ENCODE measurements at regions not wholly inside any gene's neighbourhood (a gene's known extent, or its start where the extent isn't known, plus 50 kb on each side); places are given as distances from the start of the nearest gene placed in this dataset.

DNA sequence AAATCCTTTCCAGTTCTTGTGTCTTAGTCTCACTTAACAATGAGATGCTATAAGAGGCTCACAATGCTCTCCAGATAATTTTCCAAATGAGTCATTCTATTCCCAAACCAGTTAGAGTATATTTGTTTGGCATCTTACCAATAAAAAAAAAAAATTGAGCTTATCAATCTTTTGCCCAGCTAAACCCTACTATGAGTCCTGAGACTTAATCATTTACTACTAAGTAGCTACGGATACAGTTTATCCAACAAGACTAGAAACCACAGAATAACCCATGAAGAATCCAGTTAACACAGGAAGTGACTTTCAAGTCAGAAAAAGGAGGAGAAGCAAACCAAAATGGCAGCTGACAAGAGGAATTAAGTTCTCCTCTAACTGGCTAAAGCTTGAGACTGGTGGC, 330.3 kb upstream of the XYLT1 start:
- no peaks in the 10 kb centered on the region for H3K9me2 ChIP-seq (replicated peaks; ENCODE audit: insufficient read depth, low read length)
- H2AFZ ChIP-seq (ENCODE audit: low read length) = no peak overlapping the region
- no peaks in the 10 kb centered on the region for H3K36me3 ChIP-seq (replicated peaks; ENCODE audit: insufficient read depth, low read length)
- no peak overlapping the region for H3K4me3 ChIP-seq (ENCODE audit: low read length)
- H3K27ac ChIP-seq (ENCODE audit: low read length) = no peak overlapping the region
- TF ChIP-seq EZH2 (optimal IDR thresholded peaks at IDR 0.05; ENCODE audit: low read depth, low read length) (no peak), EZH2phosphoT487 (IDR thresholded peaks at IDR 0.05; ENCODE audit: low read length) (no peak), CTCF (IDR thresholded peaks at IDR 0.05; ENCODE audit: low read length) (no peak)
- no peak overlapping the region for H3K9ac ChIP-seq (ENCODE audit: low read length)
- H3K79me2 ChIP-seq (ENCODE audit: low read length) = no peaks in the 10 kb centered on the region
- H3K27me3 ChIP-seq (replicated peaks; ENCODE audit: insufficient read depth, low read length) = no peaks in the 10 kb centered on the region
- no peaks in the 10 kb centered on the region for H4K20me1 ChIP-seq (ENCODE audit: insufficient read depth, low read length)
- no peaks in the 10 kb centered on the region for H3F3A ChIP-seq (ENCODE audit: insufficient read depth, low read length)
- H3K4me2 ChIP-seq (ENCODE audit: low read depth, low read length) = no peak overlapping the region
- no peaks in the 10 kb centered on the region for H3K9me3 ChIP-seq (replicated peaks; ENCODE audit: insufficient read depth, low read length)
- H3K4me1 ChIP-seq (ENCODE audit: low read length) = no peaks in the 10 kb centered on the region
- DNase-seq = no peak

DNA sequence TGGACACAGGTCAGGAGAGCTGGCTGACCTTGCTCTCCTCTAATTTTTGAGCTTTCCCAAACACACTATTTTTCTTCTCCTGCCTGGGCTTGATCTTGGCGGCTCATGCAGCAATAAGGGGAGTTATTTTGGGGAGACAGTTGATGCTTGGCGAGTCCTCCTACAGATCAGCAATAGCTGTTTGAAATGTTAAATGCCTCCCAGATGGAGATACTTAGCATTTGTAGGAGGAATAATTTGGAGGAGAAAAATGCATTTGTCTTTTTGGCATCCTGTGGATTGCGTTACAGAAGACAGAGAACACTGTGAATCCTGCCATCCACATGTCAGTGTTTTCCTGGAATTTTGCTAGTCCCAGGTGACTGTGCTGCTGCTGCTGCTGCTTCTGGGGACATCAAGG, 328.0 kb upstream of the XYLT1 start:
- Histone ChIP-seq H3K9me2 (replicated peaks; ENCODE audit: insufficient read depth, low read length) (no peaks in the 10 kb centered on the region), H3K27ac (ENCODE audit: low read length) (no peak overlapping the region), H3K27me3 (replicated peaks; ENCODE audit: insufficient read depth, low read length) (no peaks in the 10 kb centered on the region), H3K9ac (ENCODE audit: low read length) (no peak overlapping the region), H3K4me2 (ENCODE audit: low read depth, low read length) (no peak overlapping the region), H3K79me2 (ENCODE audit: low read length) (no peaks in the 10 kb centered on the region), H3K36me3 (replicated peaks; ENCODE audit: insufficient read depth, low read length) (no peaks in the 10 kb centered on the region), H3K4me1 (ENCODE audit: low read length) (no peaks in the 10 kb centered on the region), H3K9me3 (replicated peaks; ENCODE audit: insufficient read depth, low read length) (no peaks in the 10 kb centered on the region), H4K20me1 (ENCODE audit: insufficient read depth, low read length) (no peaks in the 10 kb centered on the region), H2AFZ (ENCODE audit: low read length) (no peak overlapping the region), H3K4me3 (ENCODE audit: low read length) (no peak overlapping the region), H3F3A (ENCODE audit: insufficient read depth, low read length) (no peaks in the 10 kb centered on the region)
- no peak for TF ChIP-seq EZH2 (optimal IDR thresholded peaks at IDR 0.05; ENCODE audit: low read depth, low read length)
- no peak for TF ChIP-seq EZH2phosphoT487 (IDR thresholded peaks at IDR 0.05; ENCODE audit: low read length)
- TF ChIP-seq CTCF (IDR thresholded peaks at IDR 0.05; ENCODE audit: low read length) = no peak
- no peak for DNase-seq

- Histone ChIP-seq H3K9me3 (replicated peaks; ENCODE audit: insufficient read depth, low read length) (no peaks in the 10 kb centered on the region), H2AFZ (ENCODE audit: low read length) (no peak overlapping the region), H3K79me2 (ENCODE audit: low read length) (no peaks in the 10 kb centered on the region), H3K9ac (ENCODE audit: low read length) (no peak overlapping the region), H3F3A (ENCODE audit: insufficient read depth, low read length) (no peaks in the 10 kb centered on the region), H3K36me3 (replicated peaks; ENCODE audit: insufficient read depth, low read length) (no peaks in the 10 kb centered on the region), H3K27ac (ENCODE audit: low read length) (no peak overlapping the region), H3K4me2 (ENCODE audit: low read depth, low read length) (no peak overlapping the region), H3K4me1 (ENCODE audit: low read length) (no peaks in the 10 kb centered on the region), H4K20me1 (ENCODE audit: insufficient read depth, low read length) (no peaks in the 10 kb centered on the region), H3K9me2 (replicated peaks; ENCODE audit: insufficient read depth, low read length) (no peaks in the 10 kb centered on the region), H3K4me3 (ENCODE audit: low read length) (no peak overlapping the region), H3K27me3 (replicated peaks; ENCODE audit: insufficient read depth, low read length) (no peaks in the 10 kb centered on the region)
- TF ChIP-seq EZH2phosphoT487 (IDR thresholded peaks at IDR 0.05; ENCODE audit: low read length) (no peak), EZH2 (optimal IDR thresholded peaks at IDR 0.05; ENCODE audit: low read depth, low read length) (no peak), CTCF (IDR thresholded peaks at IDR 0.05; ENCODE audit: low read length) (no peak)
- DNase-seq = no peak
Measured at GRCh38 chr16:17793354-17793753, 322.6 kb upstream of the XYLT1 start.

Measured in MM.1S (cell line).